K562 (cell line): ENCODE measurements at regions not wholly inside any gene's neighbourhood (a gene's known extent, or its start where the extent isn't known, plus 50 kb on each side); places are given as distances from the start of the nearest gene placed in this dataset.

Experiments used
- ATAC-seq: fragments of 200-7000 bp; cut with Tn5 transposase; 3 replicates; pipeline ENCODE4 v1.9.1; 2020; ENCODE audit warnings: moderate library complexity
- BruUV-seq: library from RNA; stranded (reverse); fragments of 400-500 nt; replicated peaks from 2 replicates; lab custom pipeline; 2021; lab: Mats Ljungman, UMichigan
- CTCF ChIA-PET: fragments of 300-600 bp; formaldehyde crosslinking; extraction: SDS; loops from one replicate; lab custom pipeline; 2021; ENCODE audit warnings: low intra/inter-chr PET ratio; lab: Yijun Ruan, JAX
- POLR2A ChIA-PET: fragments of 300-600, 350-650 bp; sonication (Branson Sonifier 250); formaldehyde crosslinking; extraction: SDS; loops from one replicate; lab custom pipeline; 2021; ENCODE audit warnings: antibody characterized with exemption, inconsistent platforms; lab: Yijun Ruan, JAX
- DNase-seq, 4 experiments: peaks; one replicate each; pipeline versions ENCODE4 v3.0.0 to v3.0.0-alpha.2; 2011 to 2018; ENCODE audit warnings: low spot score in 3 of 4, mixed read lengths in 3 of 4; ENCODE audit errors: extremely low read depth in 1 of 4
- FAIRE-seq: peaks from 2 replicates; lab custom pipeline; 2011; peaks lifted over from hg19 to GRCh38; lab: Jason Lieb, UNC
- H2AFZ ChIP-seq: 2 replicates; pipeline ENCODE4 v1.6.0; 2011; ENCODE audit warnings: low read depth, low read length, control low read depth, inconsistent platforms
- H3K27ac ChIP-seq: fragments of 200-600 bp; 3 replicates; pipeline ENCODE4 v1.8.0; 2011; ENCODE audit warnings: low read depth, mild to moderate bottlenecking, control low read depth, inconsistent platforms, low read length, moderate library complexity, mixed read lengths; ENCODE audit errors: extremely low read depth
- H3K27me3 ChIP-seq, 2 experiments: fragments of 300-600 bp in 1 of 2; 2 replicates in 1 of 2; 3 replicates in 1 of 2; pipeline versions ENCODE4 v1.6.0 to v1.8.0; 2011; ENCODE audit warnings: inconsistent platforms in 2 of 2, low read length in 2 of 2, mild to moderate bottlenecking in 1 of 2, mixed read lengths in 1 of 2, moderate library complexity in 1 of 2; ENCODE audit not compliant: control insufficient read depth in 2 of 2, insufficient read depth in 2 of 2
- H3K36me3 ChIP-seq: fragments of 300-600 bp; 3 replicates; pipeline ENCODE4 v1.8.0; 2011; ENCODE audit warnings: mild to moderate bottlenecking, low read length, inconsistent platforms; ENCODE audit not compliant: control insufficient read depth, insufficient read depth
- H3K4me1 ChIP-seq, 2 experiments: fragments of 200-600 bp in 1 of 2; replicated peaks in 1 of 2; 2 replicates in 1 of 2; 3 replicates in 1 of 2; pipeline versions ENCODE4 v1.5.1 to v1.8.0; 2011; ENCODE audit warnings: inconsistent platforms in 2 of 2, low read length in 2 of 2, mild to moderate bottlenecking in 1 of 2, mixed read lengths in 1 of 2, moderate library complexity in 1 of 2; ENCODE audit not compliant: control insufficient read depth in 2 of 2, insufficient read depth in 2 of 2
- H3K4me2 ChIP-seq: 2 replicates; pipeline ENCODE4 v1.6.1; 2011; ENCODE audit warnings: low read length, control low read depth, inconsistent platforms, mixed read lengths; ENCODE audit not compliant: insufficient read depth
- H3K4me3 ChIP-seq: fragments of 200-600 bp; sonication (generic), shearing (Covaris generic); 2 replicates; pipeline ENCODE4 v1.5.1; 2016; ENCODE audit warnings: control low read depth, inconsistent platforms
- H3K79me2 ChIP-seq: fragments of 200-600 bp; 3 replicates; pipeline ENCODE4 v1.8.0; 2011; ENCODE audit warnings: low read length, inconsistent platforms; ENCODE audit not compliant: control insufficient read depth, insufficient read depth
- H3K9ac ChIP-seq, 2 experiments: 2 replicates each; pipeline versions ENCODE4 v1.6.0 to v1.6.1; 2011; ENCODE audit warnings: low read depth in 2 of 2, low read length in 2 of 2, control low read depth in 1 of 2, inconsistent platforms in 1 of 2, mild to moderate bottlenecking in 1 of 2, mixed read lengths in 1 of 2; ENCODE audit not compliant: insufficient read depth in 1 of 2
- H3K9me1 ChIP-seq: one replicate; pipeline ENCODE4 v1.6.0; 2011; ENCODE audit warnings: inconsistent platforms, mild to moderate bottlenecking, low read length, moderate library complexity; ENCODE audit not compliant: control insufficient read depth, insufficient read depth
- H3K9me3 ChIP-seq: replicated peaks from 2 replicates; pipeline ENCODE4 v1.5.1; 2011; ENCODE audit warnings: low read depth, low read length, inconsistent platforms; ENCODE audit not compliant: control insufficient read depth, insufficient read depth
- H4K20me1 ChIP-seq: replicated peaks from 2 replicates; pipeline ENCODE4 v1.6.1; 2011; ENCODE audit warnings: low read length, inconsistent platforms, mixed read lengths; ENCODE audit not compliant: control insufficient read depth, insufficient read depth
- ELF2 ChIP-seq: fragments of 250-450 bp; sonication (Bioruptor Pico); IDR thresholded peaks from 2 replicates; pipeline ENCODE4 v1.5.0; 2021; ENCODE audit warnings: mild to moderate bottlenecking
- KAT7 ChIP-seq: sonication (generic); formaldehyde crosslinking; IDR thresholded peaks from 2 replicates; pipeline ENCODE4 v1.8.0; 2022; ENCODE audit warnings: missing genetic modification reagents, mild to moderate bottlenecking, borderline replicate concordance
- KLF16 ChIP-seq: IDR thresholded peaks from 2 replicates; pipeline ENCODE4 v1.6.1; 2016; ENCODE audit warnings: antibody characterized with exemption
- MCM2 ChIP-seq: fragments of 450-650 bp; IDR thresholded peaks from 2 replicates; pipeline ENCODE4 v1.6.1; 2017; ENCODE audit warnings: low read depth, mild to moderate bottlenecking
- MYBL2 ChIP-seq, 2 experiments: fragments of 450-650 bp in 1 of 2; sonication (generic) in 1 of 2; formaldehyde crosslinking in 1 of 2; IDR thresholded peaks; 2 replicates each; pipeline versions ENCODE4 v1.6.1 to v1.8.1; 2017 to 2022; ENCODE audit warnings: borderline replicate concordance in 1 of 2, inconsistent platforms in 1 of 2, low read depth in 1 of 2, mild to moderate bottlenecking in 1 of 2, missing genetic modification reagents in 1 of 2, moderate library complexity in 1 of 2
- PHB ChIP-seq: fragments of 250-450 bp; sonication (Bioruptor Pico); IDR thresholded peaks from 2 replicates; pipeline ENCODE4 v1.5.0; 2021
- PHF21A ChIP-seq: fragments of 450-650 bp; IDR thresholded peaks from 2 replicates; pipeline ENCODE4 v1.6.1; 2017; ENCODE audit warnings: low read depth, borderline replicate concordance
- POLR2A ChIP-seq: fragments of 450-650 bp; conservative IDR thresholded peaks from 2 replicates; pipeline ENCODE4 v1.6.1; 2016
- PTRF ChIP-seq: fragments of 450-650 bp; IDR thresholded peaks from 2 replicates; pipeline ENCODE4 v1.6.1; 2016; ENCODE audit warnings: mild to moderate bottlenecking, missing genetic modification characterization, missing compliant biosample characterization
- PURB ChIP-seq: sonication (generic); formaldehyde crosslinking; IDR thresholded peaks from 2 replicates; pipeline ENCODE4 v1.9.0; 2021; ENCODE audit warnings: low read depth, mild to moderate bottlenecking, missing genetic modification reagents
- RHOXF2B ChIP-seq: fragments of 250-450 bp; sonication (Bioruptor Pico); conservative IDR thresholded peaks from 2 replicates; pipeline ENCODE4 v1.5.1; 2021
- STAT5A ChIP-seq: IDR thresholded peaks from 2 replicates; pipeline ENCODE4 v1.6.1; 2012; ENCODE audit warnings: low read length, inconsistent platforms, borderline replicate concordance
- TAL1 ChIP-seq: fragments of 450-650 bp; IDR thresholded peaks from 2 replicates; pipeline ENCODE4 v1.6.1; 2016; ENCODE audit warnings: mild to moderate bottlenecking
- YY1 ChIP-seq, 3 experiments: IDR thresholded peaks; 2 replicates each; pipeline ENCODE4 v1.6.1; 2011; ENCODE audit warnings: low read length in 2 of 3, mild to moderate bottlenecking in 2 of 3, moderate library complexity in 2 of 3, borderline replicate concordance in 1 of 3, control low read depth in 1 of 3, low read depth in 1 of 3; ENCODE audit not compliant: insufficient read depth in 3 of 3, insufficient replicate concordance in 2 of 3, control insufficient read depth in 1 of 3, insufficient read length in 1 of 3; ENCODE audit errors: extremely low read depth in 1 of 3
- ZFX ChIP-seq: sonication (generic); formaldehyde crosslinking; IDR thresholded peaks from 2 replicates; pipeline ENCODE4 v1.8.0; 2022; ENCODE audit warnings: mild to moderate bottlenecking, missing genetic modification reagents, moderate library complexity
- ZNF232 ChIP-seq: sonication (generic); formaldehyde crosslinking; IDR thresholded peaks from 2 replicates; pipeline ENCODE4 v1.8.0; 2022; ENCODE audit warnings: mild to moderate bottlenecking, missing genetic modification reagents
- ZNF324 ChIP-seq: fragments of 250-450 bp; sonication (Bioruptor Pico); IDR thresholded peaks from 2 replicates; pipeline ENCODE4 v1.4.0; 2020; ENCODE audit warnings: mild to moderate bottlenecking
- ZNF384 ChIP-seq: IDR thresholded peaks from 2 replicates; pipeline ENCODE4 v1.6.1; 2012; ENCODE audit warnings: low read depth, low read length, improper control_type of control experiment
- ZNF551 ChIP-seq: fragments of 250-450 bp; sonication (Bioruptor Pico); IDR thresholded peaks from 2 replicates; pipeline ENCODE4 v1.5.0; 2021; ENCODE audit warnings: mild to moderate bottlenecking, moderate library complexity
- whole genome bisulfite sequencing: fragments of 100-300 bp; shearing (Covaris generic); methylation state at CpG from one replicate; pipeline ENCODE4 v1.1.6; 2016; ENCODE audit warnings: low coverage, mixed read lengths; ENCODE audit not compliant: insufficient coverage; ENCODE audit errors: missing lambda C conversion rate; 5-methylcytosine and 5-hydroxymethylcytosine counted together
- in situ Hi-C: fragments of 300-500 bp; cut with MboI; formaldehyde crosslinking; loops from 4 replicates; pipeline ENCODE4 v1.15.0; 2018; ENCODE audit warnings: inconsistent platforms, mixed read lengths
- intact Hi-C: fragments of 100-400 bp; cut with micrococcal nuclease; formaldehyde crosslinking; loops from 2 replicates; pipeline ENCODE4 v1.14.2; 2022
- TF ChIP-seq, protein P1 (sequence below): sonication (generic); formaldehyde crosslinking; IDR thresholded peaks from 2 replicates; pipeline ENCODE4 v1.8.1; 2023; ENCODE audit warnings: mild to moderate bottlenecking, missing genetic modification reagents

- in situ Hi-C loops = no loop called here
- TF ChIP-seq MCM2 = no peak
- TF ChIP-seq ZNF384 = no peak
- no peak for TF ChIP-seq PURB (CRISPR knock-in tag)
- TF ChIP-seq TAL1 = no peak
- no peak for TF ChIP-seq RHOXF2B (CRISPR knock-in tag)
- no peak for TF ChIP-seq MYBL2 (IDR thresholded peaks at IDR 0.05; ENCODE audit: low read depth)
- TF ChIP-seq MYBL2 (CRISPR knock-in tag; IDR thresholded peaks at IDR 0.05; ENCODE audit: borderline replicate concordance) = no peak
- no peak for TF ChIP-seq PHB (CRISPR knock-in tag)
- TF ChIP-seq PHF21A = no peak
- TF ChIP-seq KLF16 = no peak
- no peak for TF ChIP-seq ZNF551
- TF ChIP-seq, protein P1, sequence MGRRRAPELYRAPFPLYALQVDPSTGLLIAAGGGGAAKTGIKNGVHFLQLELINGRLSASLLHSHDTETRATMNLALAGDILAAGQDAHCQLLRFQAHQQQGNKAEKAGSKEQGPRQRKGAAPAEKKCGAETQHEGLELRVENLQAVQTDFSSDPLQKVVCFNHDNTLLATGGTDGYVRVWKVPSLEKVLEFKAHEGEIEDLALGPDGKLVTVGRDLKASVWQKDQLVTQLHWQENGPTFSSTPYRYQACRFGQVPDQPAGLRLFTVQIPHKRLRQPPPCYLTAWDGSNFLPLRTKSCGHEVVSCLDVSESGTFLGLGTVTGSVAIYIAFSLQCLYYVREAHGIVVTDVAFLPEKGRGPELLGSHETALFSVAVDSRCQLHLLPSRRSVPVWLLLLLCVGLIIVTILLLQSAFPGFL = no peak
- no peak for TF ChIP-seq ELF2 (CRISPR knock-in tag)
- TF ChIP-seq KAT7 (CRISPR knock-in tag) = no peak
- TF ChIP-seq ZNF232 (CRISPR knock-in tag) = no peak
- TF ChIP-seq STAT5A = no peak
- no peak for TF ChIP-seq YY1 (IDR thresholded peaks at IDR 0.05; ENCODE audit: borderline replicate concordance in 1 of 3, control insufficient read depth in 1 of 3, extremely low read depth in 1 of 3, insufficient read depth in 3 of 3, insufficient read length in 1 of 3, insufficient replicate concordance in 2 of 3, low read depth in 1 of 3, low read length in 2 of 3)
- no peak for TF ChIP-seq POLR2A
- no peak for TF ChIP-seq PTRF
- TF ChIP-seq ZNF324 (CRISPR knock-in tag) = no peak
- no peak for TF ChIP-seq ZFX (CRISPR knock-in tag)
- TF ChIP-seq, all 486 proteins: peak for 0
- Histone ChIP-seq H3K79me2 (no peaks in the 10 kb centered on the region), H2AFZ (no peak overlapping the region), H3K36me3 (no peaks in the 10 kb centered on the region), H3K27ac (no peak overlapping the region), H4K20me1 (peaks cover 22% of the 10 kb centered on the region), H3K4me3 (no peak overlapping the region), H3K9ac (no peak overlapping the region), H3K9me3 (peaks cover 4% of the 10 kb centered on the region), H3K4me1 (peaks cover 0 to 20% of the 10 kb centered on the region in 2 experiments; a peak in 2 of 5 replicates), H3K27me3 (peaks cover 21 to 41% of the 10 kb centered on the region in 2 experiments; a peak in 4 of 5 replicates), H3K9me1 (no peaks in the 10 kb centered on the region), H3K4me2 (no peak overlapping the region)
- WGBS = 46% methylated on average over 7 of the region's 7 CpGs
- FAIRE-seq (no peak), DNase-seq (no peak), ATAC-seq (no peak)
- no TSS peak for BruUV-seq
- intact Hi-C loops = no loop called here
- ChIA-PET CTCF (no interaction called here), POLR2A (no interaction called here)
Measured at GRCh38 chr4:3375688-3376087, 66.1 kb upstream of the HGFAC start.
